DMS153 treated with DMSO at 0.1 percent for 48 hours (cell line): ENCODE measurements at regions not wholly inside any gene's neighbourhood (a gene's known extent, or its start where the extent isn't known, plus 50 kb on each side); places are given as distances from the start of the nearest gene placed in this dataset.
"Not testable (repeated sequence)": the region's sequence is repeated elsewhere in the genome, so short reads cannot be mapped to it uniquely, and the experiment has no call there.

Source experiments
- DNase-seq: peaks from one replicate; lab custom pipeline; 2025; ENCODE audit not compliant: unreplicated experiment; lab: John Stamatoyannopoulos, UW

DNA sequence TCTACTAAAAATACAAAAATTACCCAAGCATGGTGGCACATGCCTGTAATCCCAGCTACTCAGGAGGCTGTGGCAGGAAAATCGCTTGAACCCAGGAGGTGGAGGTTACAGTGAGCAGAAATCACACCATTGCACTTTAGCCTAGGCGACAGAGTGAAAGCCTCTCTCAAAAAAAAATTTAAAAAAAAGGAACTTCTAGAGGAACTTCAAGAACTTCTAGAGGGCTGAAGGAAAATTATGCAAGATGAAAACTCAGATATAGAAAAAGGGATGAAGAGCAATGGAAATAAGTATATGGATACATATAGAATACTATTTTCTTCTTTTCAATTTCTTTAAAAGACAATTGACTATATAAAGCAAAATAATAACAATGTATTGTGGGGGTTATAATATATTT, 51.2 kb upstream of the PRR5 start:
- DNase-seq = no peak

DNA sequence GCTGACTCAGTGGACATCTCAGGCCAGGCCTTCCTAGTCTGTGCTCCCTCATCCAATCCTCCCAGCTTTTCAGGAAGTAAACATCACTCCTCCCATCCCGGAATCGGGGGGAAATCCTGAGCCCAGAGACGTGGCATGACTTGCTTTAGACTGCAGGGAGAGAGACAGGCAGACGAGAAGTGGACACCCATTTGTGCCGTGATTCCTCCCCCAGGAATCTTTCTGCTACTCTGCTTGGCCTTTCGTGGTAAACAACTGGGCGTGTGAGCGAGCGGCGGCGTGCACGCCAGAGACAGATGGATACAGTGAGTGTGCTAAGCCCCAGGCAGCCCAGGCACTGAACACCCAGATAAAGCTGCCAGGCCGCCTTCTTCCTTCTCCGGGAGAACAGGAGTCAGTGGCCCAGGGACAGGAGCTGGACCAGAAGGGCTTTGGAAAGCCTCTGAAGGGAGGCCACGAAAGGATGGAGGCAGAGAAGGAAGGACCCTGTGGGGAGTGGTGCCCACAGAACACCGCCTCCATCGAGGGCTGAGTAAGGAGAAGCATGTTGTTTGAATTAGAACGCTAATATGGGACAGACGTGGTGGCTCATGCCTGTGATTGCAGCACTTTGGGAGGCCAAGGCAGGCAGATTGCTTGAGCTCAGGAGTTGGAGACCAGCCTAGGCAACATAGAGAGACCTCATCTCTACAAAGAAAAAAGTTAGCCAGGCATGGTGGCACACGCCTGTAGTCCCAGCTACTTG, 53.0 kb upstream of the PRR5 start:
- DNase-seq = no peak

GRCh38 chr22:44648085-44648820, 53.8 kb upstream of the PRR5 start:
- DNase-seq = no peak

- DNase-seq = no peak
Measured at GRCh38 chr22:44647141-44647540, 54.9 kb upstream of the PRR5 start.

GRCh38 chr22:44646668-44647067, 55.3 kb upstream of the PRR5 start:
- DNase-seq = no peak

- no peak for DNase-seq
Measured at GRCh38 chr22:44646141-44646540, 55.9 kb upstream of the PRR5 start.

- no peak for DNase-seq
Measured at GRCh38 chr22:44645531-44645930, 56.5 kb upstream of the PRR5 start.

DNA sequence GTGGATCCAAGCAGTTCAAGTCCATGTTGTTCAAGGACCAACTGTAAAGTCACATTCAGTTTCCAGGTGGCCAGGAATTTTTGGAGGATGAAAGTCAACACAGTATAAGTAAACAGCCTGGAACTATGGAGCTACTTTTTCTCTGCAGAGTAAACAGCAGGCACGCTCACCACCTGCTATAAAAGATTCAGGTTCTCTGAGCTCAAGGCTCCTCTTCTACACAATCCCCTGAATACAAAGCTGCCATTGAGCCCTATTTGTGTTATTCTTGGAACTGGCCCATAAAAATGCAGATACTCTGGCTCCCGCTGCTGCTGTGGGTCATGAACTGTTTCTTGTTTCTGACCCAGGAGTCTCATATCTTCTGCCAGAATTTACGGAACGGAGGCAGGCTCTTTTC, 56.9 kb upstream of the PRR5 start:
- no peak for DNase-seq

GRCh38 chr22:44643526-44644101, 58.4 kb upstream of the PRR5 start:
- DNase-seq = not testable (repeated sequence)

DNA sequence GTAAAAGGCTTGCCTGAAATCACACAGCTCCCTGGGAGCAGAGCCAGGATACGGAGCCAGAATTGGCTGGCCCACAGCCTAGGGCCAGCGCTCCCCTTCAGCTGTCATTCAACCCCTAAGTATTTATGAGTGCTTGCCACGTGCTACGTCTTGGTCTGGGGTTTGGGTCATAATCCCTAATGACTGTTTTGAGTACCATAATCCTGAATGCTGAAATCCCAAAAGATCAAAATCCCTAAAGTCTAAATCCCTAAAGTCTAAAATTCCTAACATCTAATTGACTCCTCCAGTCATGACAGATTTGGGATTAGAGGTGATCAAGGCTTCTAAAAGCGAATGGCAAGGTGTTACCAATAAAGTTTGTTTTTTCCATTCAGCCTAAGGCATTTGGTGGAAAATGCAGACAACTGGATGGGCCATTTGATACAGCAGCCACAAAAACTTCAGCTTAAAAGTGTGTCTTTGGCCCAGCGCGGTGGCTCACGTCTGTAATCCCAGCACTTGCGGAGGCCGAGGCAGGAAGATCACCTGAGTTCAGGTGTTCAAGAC, 59.8 kb upstream of the PRR5 start:
- no peak for DNase-seq

DNA sequence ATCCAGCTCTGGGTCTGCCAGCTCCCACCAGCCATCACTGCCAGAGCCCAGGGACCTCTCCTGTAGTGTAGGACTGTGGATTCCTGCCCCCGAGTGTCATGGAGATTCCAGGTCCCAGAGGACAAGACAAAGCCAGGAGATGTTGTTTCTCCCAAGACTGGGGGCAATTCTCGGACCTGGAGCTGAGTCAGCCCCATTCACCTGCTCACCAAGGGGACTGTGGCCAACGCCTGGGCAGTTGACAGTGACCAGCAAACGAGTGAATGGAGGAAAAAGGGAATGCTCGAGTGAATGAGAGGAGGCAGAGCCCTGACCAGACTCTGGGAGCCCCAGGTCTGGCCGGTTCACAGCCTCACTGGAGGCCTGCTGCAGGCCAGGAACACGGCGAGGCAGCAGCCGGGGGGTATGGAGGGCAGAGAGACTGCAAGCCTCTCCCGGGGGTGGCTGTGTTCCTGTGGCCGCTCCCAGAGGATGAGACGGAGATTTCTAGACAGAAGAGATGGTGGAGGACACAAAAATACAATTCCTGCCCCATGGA, 61.3 kb upstream of the PRR5 start:
- DNase-seq = no peak

- DNase-seq = no peak
Measured at GRCh38 chr22:44639891-44640617, 62.0 kb upstream of the PRR5 start.

DNA sequence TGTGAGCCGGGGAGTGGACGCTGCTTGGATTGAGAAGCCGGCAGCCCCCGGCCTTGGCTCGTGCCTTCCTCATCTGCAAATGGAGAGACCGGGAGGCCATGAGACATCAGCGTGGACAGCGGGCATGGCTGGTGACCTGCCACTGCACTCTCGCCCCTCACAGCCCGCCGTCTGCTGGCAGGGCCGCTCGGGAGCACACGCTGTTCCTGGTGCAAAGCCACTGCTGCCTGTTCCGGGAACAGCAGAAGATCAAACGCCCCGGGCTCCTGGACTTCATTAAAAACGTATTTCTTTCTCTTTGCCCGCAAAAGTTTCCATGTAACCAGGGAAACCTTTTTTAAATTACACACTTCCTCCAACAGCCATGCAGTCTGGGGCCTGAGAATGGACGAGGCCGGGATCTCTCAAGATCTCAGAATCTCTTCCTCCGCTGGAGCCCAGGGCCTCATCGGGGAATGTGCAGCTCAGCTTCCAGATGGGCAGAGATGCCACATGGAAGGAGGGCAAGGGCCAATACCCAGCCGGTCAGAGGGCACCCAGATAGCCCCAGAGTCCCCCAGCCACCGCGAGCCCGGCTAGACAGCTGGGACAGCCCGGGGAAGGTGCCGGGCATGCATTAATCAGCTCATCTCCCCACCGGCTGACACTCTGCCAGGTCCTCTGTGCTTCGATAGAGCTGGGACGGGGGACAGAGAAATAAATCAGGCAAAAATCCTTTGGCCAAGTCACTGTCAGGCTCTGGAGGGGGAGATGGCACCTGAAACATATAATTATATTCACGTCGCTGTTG, 62.8 kb upstream of the PRR5 start:
- DNase-seq = no peak

DNA sequence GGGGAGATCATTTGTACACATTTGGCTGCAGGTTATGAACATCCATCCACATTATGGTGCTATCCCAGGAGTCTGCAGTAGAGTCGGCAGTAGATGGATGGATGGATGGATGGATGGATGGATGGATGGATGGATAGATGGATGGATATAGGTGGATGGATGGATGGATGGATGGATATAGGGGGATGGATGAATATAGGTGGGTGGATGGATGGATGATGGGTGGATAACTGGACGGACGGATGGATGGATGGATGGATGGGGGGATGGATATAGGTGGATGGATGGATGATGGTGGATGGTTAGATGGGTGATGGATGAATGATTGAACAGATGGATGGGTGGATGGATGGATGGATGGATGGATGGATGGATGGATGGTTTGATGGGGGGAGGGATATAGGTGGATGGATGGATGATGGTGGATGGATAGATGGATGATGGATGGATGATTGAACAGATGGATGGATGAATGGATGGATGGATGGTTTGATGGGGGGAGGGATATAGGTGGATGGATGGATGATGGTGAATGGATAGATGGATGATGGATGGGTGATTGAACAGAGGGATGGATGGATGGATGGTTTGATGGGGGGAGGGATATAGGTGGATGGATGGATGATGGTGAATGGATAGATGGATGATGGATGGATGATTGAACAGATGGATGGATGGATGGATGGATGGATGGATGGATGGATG, 65.3 kb upstream of the PRR5 start:
- DNase-seq = not testable (repeated sequence)

- DNase-seq = not testable (repeated sequence)
Measured at GRCh38 chr22:44635567-44635966, 66.4 kb upstream of the PRR5 start.

- DNase-seq = no peak
Measured at GRCh38 chr22:44634426-44635321, 67.3 kb upstream of the PRR5 start.

DNA sequence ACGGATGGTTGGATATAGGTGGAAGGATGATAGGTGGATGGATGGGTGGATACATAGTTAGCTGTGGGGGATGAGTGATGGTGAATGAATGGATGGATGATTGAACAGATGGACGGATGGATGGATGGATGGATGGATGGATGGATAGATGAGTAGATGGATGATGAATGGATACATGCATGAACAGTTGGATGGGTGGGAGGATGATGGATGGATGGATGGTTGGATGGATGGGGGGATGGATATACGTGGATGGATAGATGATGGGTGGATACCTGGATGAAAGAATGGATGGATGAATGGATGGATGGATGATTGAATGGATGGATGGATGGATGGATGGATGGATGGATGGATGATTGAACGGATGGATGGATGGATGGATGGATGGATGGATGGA, 68.4 kb upstream of the PRR5 start:
- DNase-seq = no peak

- DNase-seq = no peak
Measured at GRCh38 chr22:44632541-44633396, 69.2 kb upstream of the PRR5 start.
